GM21526 (cell line): ENCODE measurements at regions not wholly inside any gene's neighbourhood (a gene's known extent, or its start where the extent isn't known, plus 50 kb on each side); places are given as distances from the start of the nearest gene placed in this dataset.

Experiments used
- ATAC-seq: cut with Tn5 transposase; IDR thresholded peaks from one replicate; pipeline ENCODE4 v1.9.1; 2021; ENCODE audit warnings: moderate library complexity; ENCODE audit not compliant: unreplicated experiment, low FRiP score

DNA sequence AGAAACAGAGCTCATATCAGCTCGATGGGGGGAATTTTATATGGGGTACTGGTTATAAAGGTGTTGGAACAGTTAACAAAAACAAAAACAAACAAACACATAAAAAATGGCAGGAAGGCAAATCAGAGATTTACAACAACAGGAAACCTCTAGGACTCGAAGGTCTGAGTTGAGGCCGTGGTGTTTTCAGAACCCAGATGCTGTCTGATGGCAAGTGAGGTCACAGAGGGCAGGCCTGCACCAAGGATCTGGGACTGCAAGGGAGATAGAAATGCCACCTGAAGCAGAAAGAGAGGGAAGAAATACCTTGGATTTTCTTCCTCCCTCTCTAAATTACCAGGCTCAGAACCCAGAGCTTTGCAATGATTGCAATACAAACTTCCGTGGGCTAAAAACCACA lies 429.5 kb downstream of the ZNF521 start:
- ATAC-seq, result peak; percentile 47

DNA sequence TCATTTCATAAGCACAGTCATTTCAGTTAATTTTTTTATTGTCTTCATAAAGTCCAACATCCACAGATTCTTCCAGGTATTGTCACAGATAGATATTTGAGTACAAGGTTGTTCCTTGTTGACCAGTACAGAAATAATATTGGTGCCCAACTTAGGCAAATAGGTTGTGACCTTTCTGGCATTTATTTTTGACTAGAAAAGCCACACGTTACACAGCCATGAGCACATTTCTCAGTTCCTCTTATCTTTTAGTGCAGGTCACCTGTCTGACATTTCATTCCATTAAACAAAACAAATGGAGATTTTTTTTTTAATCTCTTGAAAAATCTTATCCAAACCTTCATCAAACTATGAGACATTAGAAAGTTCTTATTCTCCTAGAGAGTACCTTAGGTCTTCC lies 428.8 kb downstream of the ZNF521 start:
- ATAC-seq, result peak; percentile 91

GRCh38 chr18:24924066-24924716 lies 427.8 kb downstream of the ZNF521 start:
- no peak for ATAC-seq

- ATAC-seq, result no peak
Measured at GRCh38 chr18:24926649-24927048, 425.3 kb downstream of the ZNF521 start.

GRCh38 chr18:24928301-24928878 lies 423.6 kb downstream of the ZNF521 start:
- ATAC-seq, result no peak

DNA sequence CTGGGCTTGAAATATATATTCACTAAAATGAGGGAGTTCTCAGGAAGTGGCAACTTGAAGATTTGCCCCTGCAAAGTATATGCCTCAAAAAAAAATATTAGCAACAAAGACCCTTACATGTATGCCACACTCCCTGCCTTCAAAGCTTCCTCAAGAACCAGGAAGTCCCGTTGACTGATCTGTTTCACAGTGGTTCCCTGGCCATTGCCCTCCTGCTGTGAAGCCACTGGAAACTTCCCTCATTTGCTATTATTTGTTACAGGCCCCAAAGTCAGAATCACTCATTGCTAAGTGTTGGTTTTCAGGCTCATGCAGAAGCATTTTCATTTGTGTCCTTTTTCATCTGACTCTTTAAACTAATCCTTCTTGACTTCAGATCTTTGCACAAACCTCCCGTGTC lies 421.5 kb downstream of the ZNF521 start:
- ATAC-seq, result no peak

DNA sequence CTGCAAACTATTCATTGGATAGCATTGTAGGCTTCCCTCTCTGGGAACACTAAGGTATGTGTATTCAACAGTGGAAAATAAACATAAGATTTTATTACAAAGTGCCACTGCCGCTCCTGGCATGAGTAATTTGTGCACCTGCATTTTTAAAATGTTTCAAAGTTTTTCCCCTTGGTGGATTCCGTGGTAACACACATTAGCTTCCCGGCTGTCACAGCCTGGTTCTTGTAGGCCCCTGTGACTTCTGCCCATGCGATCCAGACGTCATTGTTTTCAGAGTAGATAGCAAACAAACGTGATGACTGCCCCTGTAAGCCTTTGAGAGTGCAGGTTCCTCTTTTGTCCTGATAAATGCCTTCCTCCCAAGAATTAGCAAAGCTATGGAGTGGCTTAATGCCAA lies 421.0 kb downstream of the ZNF521 start:
- no peak for ATAC-seq

DNA sequence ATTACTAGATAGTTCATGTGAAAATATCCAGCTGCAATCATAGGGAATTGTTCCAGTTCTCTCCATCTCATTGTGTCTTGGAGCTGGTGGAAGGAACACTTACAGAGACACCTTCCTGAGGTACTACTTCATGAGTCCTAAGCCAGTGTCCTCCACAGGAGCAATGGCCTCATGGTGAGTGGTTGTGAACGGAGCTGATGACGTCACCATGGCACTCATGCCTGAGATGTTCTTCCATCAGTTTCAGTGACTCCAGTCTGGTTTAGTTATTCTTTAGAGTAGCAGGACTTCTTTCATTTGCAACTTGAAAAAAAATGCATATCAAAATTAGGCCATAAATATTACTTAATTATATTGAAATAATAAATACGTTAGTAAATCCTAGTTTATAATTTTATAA lies 418.6 kb downstream of the ZNF521 start:
- no peak for ATAC-seq

DNA sequence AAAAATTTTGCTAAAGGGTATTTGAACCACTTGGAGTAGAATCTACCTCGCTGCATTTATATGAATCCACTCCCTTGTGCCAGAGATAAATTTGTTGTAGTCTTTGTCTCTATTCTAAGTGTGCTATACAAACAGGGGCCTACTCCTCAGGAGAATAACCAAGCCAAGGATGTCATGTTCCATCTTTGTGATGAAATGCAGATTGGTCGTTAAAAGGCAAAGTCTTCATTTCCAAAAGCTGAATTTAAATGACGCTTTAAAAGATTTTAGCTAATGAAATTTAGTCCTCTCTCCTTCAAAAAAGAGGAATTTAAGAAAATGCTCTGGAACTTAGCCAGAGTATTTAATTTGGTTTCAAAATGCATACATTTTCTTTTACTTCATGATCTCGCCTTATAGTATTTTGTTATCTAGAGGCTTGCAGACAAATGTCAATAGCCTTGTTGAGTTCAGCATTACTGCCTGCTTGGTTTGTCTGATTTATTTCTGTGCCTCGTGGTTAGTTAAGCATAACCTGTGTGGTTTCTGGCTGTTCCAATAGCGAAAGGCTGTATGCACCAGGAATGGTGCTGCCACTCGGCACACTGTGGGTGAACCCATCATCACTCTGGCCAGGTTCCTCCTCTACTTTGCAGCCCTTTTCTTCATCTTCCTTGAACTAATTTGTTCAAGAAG lies 417.6 kb downstream of the ZNF521 start:
- no peak for ATAC-seq

- ATAC-seq, result no peak
Measured at GRCh38 chr18:24935008-24935407, 417.0 kb downstream of the ZNF521 start.

DNA sequence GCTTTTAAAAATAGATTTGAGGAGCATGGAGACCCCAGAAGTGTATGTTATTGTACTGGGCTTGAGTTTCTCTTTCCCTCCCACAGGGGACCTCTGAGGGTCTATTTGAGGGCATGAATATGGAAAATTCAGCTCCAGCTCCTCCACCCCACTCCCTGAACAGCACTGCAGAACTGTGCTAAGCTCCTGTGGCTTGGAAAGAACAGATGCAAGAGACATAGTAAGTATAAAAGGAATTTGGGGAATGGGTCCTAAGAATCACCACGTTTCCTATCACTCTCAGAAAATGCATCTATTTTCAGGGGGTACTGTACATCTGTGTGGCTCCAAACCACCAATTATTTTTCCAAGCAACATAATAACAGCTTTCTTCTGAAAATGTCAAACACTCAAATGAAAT lies 416.1 kb downstream of the ZNF521 start:
- no peak for ATAC-seq

- no peak for ATAC-seq
Measured at GRCh38 chr18:24936691-24937090, 415.3 kb downstream of the ZNF521 start.

- ATAC-seq, result no peak
Measured at GRCh38 chr18:24937639-24938275, 414.2 kb downstream of the ZNF521 start.

- no peak for ATAC-seq
Measured at GRCh38 chr18:24940416-24940815, 411.6 kb downstream of the ZNF521 start.

- ATAC-seq, result no peak
Measured at GRCh38 chr18:24941174-24941951, 410.6 kb downstream of the ZNF521 start.

- ATAC-seq, result no peak
Measured at GRCh38 chr18:24942144-24942543, 409.8 kb downstream of the ZNF521 start.

DNA sequence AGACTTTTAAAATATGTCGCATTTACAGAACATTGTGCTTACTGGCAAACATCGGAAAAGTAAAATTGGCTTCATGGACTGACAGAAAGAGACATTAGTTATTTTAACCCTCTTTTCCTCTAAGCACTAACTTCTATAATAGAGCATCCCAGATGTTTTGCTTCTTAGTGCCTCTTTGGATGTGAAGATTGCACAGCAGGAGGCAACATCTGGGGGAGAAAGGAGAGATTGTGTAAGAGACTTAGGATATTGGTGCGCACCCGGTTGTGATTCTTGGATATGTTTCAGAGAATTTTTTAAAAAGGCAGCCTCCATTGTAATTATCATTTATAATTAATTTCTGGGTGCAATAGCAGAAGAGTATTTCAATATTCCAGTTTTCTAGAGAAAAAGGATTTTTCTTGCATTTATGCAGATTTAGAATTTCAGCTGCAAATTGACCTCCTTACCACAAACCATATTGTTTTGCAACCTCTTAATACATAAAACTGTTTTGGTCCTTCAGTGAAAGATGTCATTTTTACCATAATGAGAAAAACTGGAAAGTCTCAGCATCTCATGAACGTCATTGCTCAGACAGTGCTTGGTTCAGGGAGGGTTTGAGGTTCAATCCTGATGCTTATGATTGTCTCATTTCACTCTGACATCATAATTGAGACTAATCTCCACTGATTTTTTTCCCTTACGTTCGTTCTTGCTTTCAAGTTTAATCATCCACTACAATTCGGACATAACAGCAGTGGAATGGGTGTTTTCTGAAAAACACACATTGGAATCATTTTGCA lies 404.3 kb downstream of the ZNF521 start:
- no peak for ATAC-seq

GRCh38 chr18:24949908-24950307 lies 402.1 kb downstream of the ZNF521 start:
- ATAC-seq, result no peak

DNA sequence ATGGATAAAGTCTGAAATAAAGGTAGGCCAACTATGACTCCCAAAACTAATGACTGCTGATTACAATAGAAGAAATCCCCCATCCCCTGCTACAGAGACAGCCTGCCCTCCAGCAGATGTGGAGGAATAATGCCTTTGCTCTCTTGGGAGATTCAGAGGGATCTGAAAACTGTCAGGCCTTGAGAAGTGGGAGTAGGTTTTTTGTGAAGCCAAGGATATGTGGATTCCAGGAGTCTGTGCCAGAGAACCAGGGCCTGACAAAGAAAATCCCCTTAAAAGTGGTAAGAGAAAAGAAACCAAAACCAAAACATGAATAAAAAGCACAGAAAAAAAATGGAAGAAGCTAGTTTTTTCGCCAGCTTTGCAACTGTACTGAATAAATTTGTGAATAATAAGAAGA lies 397.6 kb downstream of the ZNF521 start:
- ATAC-seq, result no peak

DNA sequence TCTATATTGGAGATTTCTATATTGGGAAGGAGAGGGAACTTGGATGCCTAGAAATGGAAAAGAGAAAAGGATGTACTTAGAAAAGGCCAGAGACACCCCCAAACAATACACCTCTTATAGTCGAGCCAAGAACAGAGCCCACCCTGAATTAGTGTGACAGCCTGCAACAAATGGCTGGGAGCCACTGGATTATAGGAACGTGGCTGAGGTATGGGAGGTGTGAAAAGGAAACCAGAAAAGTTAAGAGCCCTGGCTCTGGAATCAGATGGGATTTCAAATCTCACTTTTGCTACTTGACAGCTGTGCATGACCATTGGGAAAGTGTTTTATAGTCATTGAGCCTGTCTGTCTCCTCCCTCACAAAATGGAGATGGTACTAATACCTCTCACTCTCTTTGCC lies 394.0 kb downstream of the ZNF521 start:
- no peak for ATAC-seq
